H1 (cell line): ENCODE measurements at regions not wholly inside any gene's neighbourhood (a gene's known extent, or its start where the extent isn't known, plus 50 kb on each side); places are given as distances from the start of the nearest gene placed in this dataset.

ENCODE experiments used
- CTCF ChIA-PET: fragments of 300-600 bp; sonication (Branson Sonifier 250); formaldehyde crosslinking; loops from one replicate; lab custom pipeline; 2021; ENCODE audit not compliant: partially characterized antibody; lab: Charles Lee
- POLR2A ChIA-PET: fragments of 300-600 bp; sonication (Branson Sonifier 250); formaldehyde crosslinking; loops from one replicate; lab custom pipeline; 2021; ENCODE audit warnings: inconsistent platforms; ENCODE audit not compliant: partially characterized antibody; lab: Charles Lee
- DNase-seq, 2 experiments: peaks; one replicate each; pipeline versions ENCODE4 v3.0.0 to v3.0.0-alpha.2; 2010 to 2022; ENCODE audit warnings: low spot score in 2 of 2, low read depth in 1 of 2, mixed read lengths in 1 of 2
- FAIRE-seq: peaks from 2 replicates; lab custom pipeline; 2011; peaks lifted over from hg19 to GRCh38; lab: Jason Lieb, UNC
- H2AFZ ChIP-seq: 2 replicates; pipeline ENCODE4 v1.8.1; 2012; ENCODE audit warnings: low read length, inconsistent platforms
- H2AK5ac ChIP-seq: 2 replicates; pipeline ENCODE4 v1.6.1; 2013; ENCODE audit warnings: low read depth, low read length
- H2BK120ac ChIP-seq: replicated peaks from 2 replicates; pipeline ENCODE3; 2013; ENCODE audit warnings: low read depth, low read length, inconsistent platforms
- H2BK12ac ChIP-seq: 2 replicates; pipeline ENCODE4 v1.6.1; 2013; ENCODE audit warnings: low read depth, low read length
- H2BK15ac ChIP-seq: 2 replicates; pipeline ENCODE4 v1.6.1; 2013; ENCODE audit warnings: low read length
- H2BK20ac ChIP-seq: 2 replicates; pipeline ENCODE4 v1.6.1; 2013; ENCODE audit warnings: low read length
- H2BK5ac ChIP-seq: 2 replicates; pipeline ENCODE4 v1.6.1; 2013; ENCODE audit warnings: low read depth, low read length
- H3K14ac ChIP-seq: 2 replicates; pipeline ENCODE4 v1.6.1; 2013; ENCODE audit warnings: inconsistent platforms; ENCODE audit not compliant: insufficient read length
- H3K18ac ChIP-seq: 2 replicates; pipeline ENCODE4 v1.6.1; 2013; ENCODE audit warnings: low read length; ENCODE audit errors: extremely low read depth
- H3K23ac ChIP-seq: 2 replicates; pipeline ENCODE4 v1.6.1; 2013; ENCODE audit warnings: inconsistent platforms; ENCODE audit not compliant: insufficient read length
- H3K23me2 ChIP-seq: 2 replicates; pipeline ENCODE4 v1.6.1; 2013; ENCODE audit warnings: low read depth, low read length
- H3K27ac ChIP-seq: 2 replicates; pipeline ENCODE4 v1.6.1; 2011; ENCODE audit warnings: low read depth, low read length, inconsistent platforms
- H3K27me3 ChIP-seq, 4 experiments: replicated peaks in 1 of 4; 1 replicate in 1 of 4; 2 replicates in 3 of 4; pipeline versions ENCODE4 v1.6.1 to v1.8.1; 2011 to 2013; ENCODE audit warnings: low read length in 3 of 4, mild to moderate bottlenecking in 3 of 4, inconsistent platforms in 2 of 4, mixed read lengths in 2 of 4, moderate library complexity in 1 of 4; ENCODE audit not compliant: control insufficient read depth in 3 of 4, insufficient read depth in 3 of 4; ENCODE audit errors: extremely low read depth in 1 of 4
- H3K36me3 ChIP-seq, 4 experiments: 2 replicates each; pipeline versions ENCODE4 v1.6.1 to v1.8.1; 2011 to 2013; ENCODE audit warnings: mild to moderate bottlenecking in 4 of 4, low read length in 3 of 4, moderate library complexity in 2 of 4, control low read depth in 1 of 4, inconsistent platforms in 1 of 4; ENCODE audit not compliant: insufficient read depth in 4 of 4, control insufficient read depth in 2 of 4
- H3K4ac ChIP-seq: replicated peaks from 2 replicates; pipeline ENCODE3; 2013; ENCODE audit warnings: low read length, low read depth, mixed read lengths, inconsistent platforms; ENCODE audit not compliant: insufficient read length
- H3K4me1 ChIP-seq, 4 experiments: replicated peaks in 1 of 4; 1 replicate in 1 of 4; 2 replicates in 3 of 4; pipeline versions ENCODE4 v1.6.1 to v1.8.1; 2011 to 2013; ENCODE audit warnings: low read length in 3 of 4, inconsistent platforms in 2 of 4, mixed read lengths in 1 of 4; ENCODE audit not compliant: insufficient read depth in 4 of 4, control insufficient read depth in 3 of 4
- H3K4me2 ChIP-seq, 2 experiments: 2 replicates each; pipeline versions ENCODE4 v1.6.1 to v1.8.1; 2011 to 2013; ENCODE audit warnings: low read depth in 2 of 2, low read length in 2 of 2, control low read depth in 1 of 2, inconsistent platforms in 1 of 2, mild to moderate bottlenecking in 1 of 2; ENCODE audit not compliant: insufficient read depth in 1 of 2
- H3K4me3 ChIP-seq, 4 experiments: fragments of 200-600, 300-600 bp in 1 of 4; sonication (generic), shearing (Covaris generic), sonication (Bioruptor Twin) in 1 of 4; 2 replicates each; pipeline versions ENCODE4 v1.5.1 to v1.8.1; 2011 to 2016; ENCODE audit warnings: low read length in 4 of 4, low read depth in 3 of 4, control low read depth in 2 of 4, inconsistent platforms in 2 of 4, mild to moderate bottlenecking in 2 of 4, mixed read lengths in 1 of 4, moderate library complexity in 1 of 4; ENCODE audit not compliant: insufficient read depth in 2 of 4; ENCODE audit errors: extremely low read depth in 1 of 4
- H3K56ac ChIP-seq: replicated peaks from 2 replicates; pipeline ENCODE3; 2013; ENCODE audit warnings: low read depth, mild to moderate bottlenecking, mixed read lengths, low read length, inconsistent platforms; ENCODE audit not compliant: insufficient read length
- H3K79me1 ChIP-seq: 2 replicates; pipeline ENCODE4 v1.6.1; 2013; ENCODE audit warnings: low read depth, low read length, control low read depth
- H3K79me2 ChIP-seq, 2 experiments: 2 replicates each; pipeline versions ENCODE4 v1.6.1 to v1.8.1; 2012 to 2013; ENCODE audit warnings: low read length in 2 of 2, mild to moderate bottlenecking in 2 of 2, inconsistent platforms in 1 of 2; ENCODE audit not compliant: insufficient read depth in 2 of 2, control insufficient read depth in 1 of 2
- H3K9ac ChIP-seq, 4 experiments: replicated peaks in 1 of 4; 1 replicate in 1 of 4; 2 replicates in 3 of 4; pipeline versions ENCODE4 v1.6.1 to v1.8.1; 2011 to 2013; ENCODE audit warnings: low read depth in 3 of 4, low read length in 3 of 4, control low read depth in 2 of 4, mild to moderate bottlenecking in 2 of 4, moderate library complexity in 2 of 4, inconsistent platforms in 1 of 4; ENCODE audit errors: extremely low read depth in 1 of 4
- H3K9me3 ChIP-seq, 2 experiments: 2 replicates each; pipeline versions ENCODE4 v1.6.1 to v1.8.1; 2012 to 2013; ENCODE audit warnings: mild to moderate bottlenecking in 2 of 2, moderate library complexity in 2 of 2, control low read depth in 1 of 2, inconsistent platforms in 1 of 2, low read depth in 1 of 2, low read length in 1 of 2, mixed read lengths in 1 of 2; ENCODE audit not compliant: insufficient read depth in 2 of 2
- H4K20me1 ChIP-seq, 2 experiments: replicated peaks in 1 of 2; 2 replicates each; pipeline versions ENCODE3 to v1.8.1; 2011 to 2013; ENCODE audit warnings: inconsistent platforms in 2 of 2, low read length in 2 of 2, mild to moderate bottlenecking in 1 of 2; ENCODE audit not compliant: insufficient read depth in 2 of 2, control insufficient read depth in 1 of 2
- H4K5ac ChIP-seq: 2 replicates; pipeline ENCODE4 v1.6.1; 2013; ENCODE audit warnings: low read length, low read depth, mixed read lengths, inconsistent platforms; ENCODE audit not compliant: insufficient read length
- H4K8ac ChIP-seq: 2 replicates; pipeline ENCODE4 v1.8.0; 2013; ENCODE audit warnings: mild to moderate bottlenecking, moderate library complexity, low read length, inconsistent platforms; ENCODE audit not compliant: insufficient read depth; ENCODE audit errors: extremely low read depth
- H4K91ac ChIP-seq: replicated peaks from 2 replicates; pipeline ENCODE3; 2013; ENCODE audit warnings: low read length, mixed read lengths, inconsistent platforms; ENCODE audit not compliant: insufficient read length
- CBX5 ChIP-seq: fragments of 300-800, 300-1000 bp; sonication (generic); IDR thresholded peaks from 2 replicates; pipeline ENCODE4 v1.7.1; 2016; ENCODE audit warnings: antibody characterized with exemption, low read length, low read depth
- CHD1 ChIP-seq: IDR thresholded peaks from 2 replicates; pipeline ENCODE4 v1.6.1; 2012; ENCODE audit warnings: low read depth, low read length, improper control_type of control experiment
- GTF2F1 ChIP-seq: IDR thresholded peaks from 2 replicates; pipeline ENCODE4 v1.6.1; 2012; ENCODE audit warnings: low read depth, low read length, improper control_type of control experiment, borderline replicate concordance
- KDM1A ChIP-seq: fragments of 200-600, 300-600 bp; sonication (generic); IDR thresholded peaks from 2 replicates; pipeline ENCODE4 v1.7.1; 2016; ENCODE audit warnings: mild to moderate bottlenecking, low read length, borderline replicate concordance
- NANOG ChIP-seq: IDR thresholded peaks from 2 replicates; pipeline ENCODE4 v1.6.1; 2011; ENCODE audit warnings: low read length, low read depth, mild to moderate bottlenecking, inconsistent platforms; ENCODE audit not compliant: insufficient read depth, poor library complexity, severe bottlenecking
- PHF8 ChIP-seq: fragments of 200-600 bp; sonication (generic); conservative IDR thresholded peaks from 2 replicates; pipeline ENCODE4 v1.7.1; 2012; ENCODE audit warnings: low read depth, mild to moderate bottlenecking, inconsistent platforms, low read length, moderate library complexity
- SIN3A ChIP-seq, 2 experiments: IDR thresholded peaks in 1 of 2; conservative IDR thresholded peaks in 1 of 2; 2 replicates each; pipeline ENCODE4 v1.6.1; 2011 to 2012; ENCODE audit warnings: low read length in 2 of 2, improper control_type of control experiment in 1 of 2, low read depth in 1 of 2, mild to moderate bottlenecking in 1 of 2
- SIRT6 ChIP-seq: IDR thresholded peaks from one replicate; pipeline ENCODE4 v1.7.1; 2012; ENCODE audit warnings: low read length, inconsistent platforms
- SIX5 ChIP-seq: IDR thresholded peaks from 2 replicates; pipeline ENCODE4 v1.6.1; 2011; ENCODE audit warnings: mild to moderate bottlenecking, low read depth, low read length
- SP1 ChIP-seq: IDR thresholded peaks from 2 replicates; pipeline ENCODE4 v1.6.1; 2011; ENCODE audit warnings: low read depth, low read length
- SRF ChIP-seq: IDR thresholded peaks from 2 replicates; pipeline ENCODE4 v1.6.1; 2011; ENCODE audit warnings: mild to moderate bottlenecking, low read depth, low read length, moderate library complexity
- TAF7 ChIP-seq: optimal IDR thresholded peaks from 2 replicates; pipeline ENCODE3; 2011; ENCODE audit warnings: low read depth, mild to moderate bottlenecking, inconsistent platforms, low read length, moderate library complexity, borderline replicate concordance
- TEAD4 ChIP-seq: IDR thresholded peaks from 2 replicates; pipeline ENCODE4 v1.6.1; 2012; ENCODE audit warnings: low read depth, low read length, inconsistent platforms, mixed read lengths
- YY1 ChIP-seq: IDR thresholded peaks from 2 replicates; pipeline ENCODE4 v1.6.1; 2011; ENCODE audit warnings: low read depth, mild to moderate bottlenecking, low read length
- WGBS, 2 experiments: shearing (Covaris generic) in 1 of 2; methylation state at CpG; one replicate each; pipeline versions ENCODE4 v1.1.6 to v1.1.7; 2013 to 2015; ENCODE audit warnings: low lambda C conversion rate in 2 of 2, mixed read lengths in 2 of 2, inconsistent platforms in 1 of 2, low coverage in 1 of 2, missing lambda C conversion rate in 1 of 2; ENCODE audit not compliant: insufficient replicate concordance in 2 of 2, insufficient coverage in 1 of 2, insufficient read length in 1 of 2; ENCODE audit errors: extremely low coverage in 1 of 2, missing lambda C conversion rate in 1 of 2; 5-methylcytosine and 5-hydroxymethylcytosine counted together
- TF ChIP-seq, protein P1 (sequence below): IDR thresholded peaks from 2 replicates; pipeline ENCODE4 v1.6.1; 2011; ENCODE audit warnings: low read depth, mild to moderate bottlenecking, low read length; ENCODE audit not compliant: insufficient read depth

DNA sequence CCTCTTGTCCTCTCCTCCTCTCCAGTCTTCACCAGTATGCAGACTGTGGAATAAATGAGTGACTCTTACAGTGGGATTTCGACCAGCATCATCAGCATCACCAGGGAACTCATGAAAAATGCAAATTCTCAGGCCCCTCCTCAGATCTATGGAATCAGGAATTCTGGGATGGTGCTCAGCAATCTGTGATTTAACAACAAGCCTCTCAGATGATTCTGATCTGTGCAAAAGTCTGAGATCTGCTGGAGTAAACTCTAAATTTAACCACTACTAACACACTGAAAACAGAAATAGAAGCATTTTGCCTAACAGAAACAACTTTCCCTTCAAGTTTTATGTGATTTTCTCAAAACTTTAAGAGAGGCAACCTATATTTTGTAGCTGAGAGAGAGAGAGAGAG lies 124.8 kb upstream of the FAM3C start:
- Histone ChIP-seq H3K79me1 (no peaks in the 10 kb centered on the region), H3K4ac (no peak overlapping the region), H2BK5ac (no peak overlapping the region), H3K9ac (no peak overlapping the region), H4K20me1 (no peaks in the 10 kb centered on the region), H3K36me3 (no peaks in the 10 kb centered on the region), H3K79me2 (no peaks in the 10 kb centered on the region), H2BK20ac (0 out of 2 replicates have a peak overlapping the region, but pooled peaks have one; percentile 36), H2AK5ac (no peak overlapping the region), H3K27me3 (no peaks in the 10 kb centered on the region), H3K4me1 (no peaks in the 10 kb centered on the region; a peak in 1 of 7 replicates), H2BK15ac (no peak overlapping the region), H3K4me3 (no peak overlapping the region), H3K23ac (no peak overlapping the region), H4K5ac (no peak overlapping the region), H3K23me2 (no peaks in the 10 kb centered on the region), H3K18ac (no peak overlapping the region), H2BK12ac (no peak overlapping the region), H3K4me2 (no peak overlapping the region), H2BK120ac (no peak overlapping the region), H3K27ac (no peak overlapping the region), H3K14ac (no peak overlapping the region), H2AFZ (no peak overlapping the region), H4K91ac (no peak overlapping the region), H3K9me3 (no peaks in the 10 kb centered on the region), H4K8ac (no peak overlapping the region), H3K56ac (no peak overlapping the region)
- WGBS, 2 experiments: 79% methylated on average over 1 of the region's 1 CpG; no CpG with 5 or more reads in 1 of the 2 experiments
- ChIA-PET POLR2A (no interaction called here), CTCF (interaction anchor here (1.1 kb wide), 1 partner anchor 154 kb away, joined by 4 read pairs; no protein-coding TSS in a partner anchor)
- no peak for FAIRE-seq
- DNase-seq: no peak
- TF ChIP-seq TAF7 (no peak), KDM1A (no peak), PHF8 (no peak), GTF2F1 (no peak), NANOG (no peak), TEAD4 (no peak), SRF (no peak), SIX5 (no peak), YY1 (no peak), SIRT6 (no peak), SIN3A (conservative IDR thresholded peaks at IDR 0.05 in 1 of 2, IDR thresholded peaks at IDR 0.05 in 1 of 2; ENCODE audit: low read depth in 1 of 2, low read length in 2 of 2) (no peak), CHD1 (no peak), SP1 (no peak), CBX5 (no peak)
- TF ChIP-seq, protein P1, sequence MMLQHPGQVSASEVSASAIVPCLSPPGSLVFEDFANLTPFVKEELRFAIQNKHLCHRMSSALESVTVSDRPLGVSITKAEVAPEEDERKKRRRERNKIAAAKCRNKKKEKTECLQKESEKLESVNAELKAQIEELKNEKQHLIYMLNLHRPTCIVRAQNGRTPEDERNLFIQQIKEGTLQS: no peak
